ENCODE measurements at regions not wholly inside any gene's neighbourhood (a gene's known extent, or its start where the extent isn't known, plus 50 kb on each side); places are given as distances from the start of the nearest gene placed in this dataset.
A peak's percentile ranks its signal among the peaks of the same experiment; 100 is the strongest.
"Not testable (repeated sequence)": the region's sequence is repeated elsewhere in the genome, so short reads cannot be mapped to it uniquely, and the experiment has no call there.

GRCh38 chr1:224023122-224023521, 90.8 kb upstream of the FBXO28 start:
- DNase-seq: not testable (repeated sequence)

GRCh38 chr1:224022249-224022970, 91.5 kb upstream of the FBXO28 start:
- DNase-seq: not testable (repeated sequence)

- DNase-seq: not testable (repeated sequence)
These were observed 94.0 kb upstream of the FBXO28 start for GRCh38 chr1:224019866-224020265.

- DNase-seq: not testable (repeated sequence)
These were observed 98.1 kb upstream of the FBXO28 start for GRCh38 chr1:224015782-224016181.

- no peak for DNase-seq
These were observed 99.6 kb upstream of the FBXO28 start for GRCh38 chr1:224014330-224014649.

- not testable (repeated sequence) for DNase-seq
These were observed 100.1 kb upstream of the FBXO28 start for GRCh38 chr1:224013626-224014329.

- not testable (repeated sequence) for DNase-seq
These were observed 101.0 kb upstream of the FBXO28 start for GRCh38 chr1:224012807-224013434.

- DNase-seq: not testable (repeated sequence)
These were observed 101.7 kb upstream of the FBXO28 start for GRCh38 chr1:224012162-224012561.

- not testable (repeated sequence) for DNase-seq
These were observed 102.2 kb upstream of the FBXO28 start for GRCh38 chr1:224011751-224012150.

- DNase-seq: not testable (repeated sequence)
These were observed 102.8 kb upstream of the FBXO28 start for GRCh38 chr1:224011153-224011552.

- DNase-seq: not testable (repeated sequence)
These were observed 107.9 kb upstream of the FBXO28 start for GRCh38 chr1:224005973-224006372.

- peak; percentile 68 for DNase-seq
These were observed 109.2 kb upstream of the FBXO28 start for GRCh38 chr1:224004552-224005315.

- DNase-seq: not testable (repeated sequence)
These were observed 110.0 kb upstream of the FBXO28 start for GRCh38 chr1:224003896-224004295.

GRCh38 chr1:224001757-224002156, 112.2 kb upstream of the FBXO28 start:
- not testable (repeated sequence) for DNase-seq

GRCh38 chr1:223999761-224000160, 114.2 kb upstream of the FBXO28 start:
- DNase-seq: not testable (repeated sequence)

- DNase-seq: not testable (repeated sequence)
These were observed 115.0 kb upstream of the FBXO28 start for GRCh38 chr1:223998676-223999455.

- DNase-seq: not testable (repeated sequence)
These were observed 117.5 kb upstream of the FBXO28 start for GRCh38 chr1:223996376-223996775.

GRCh38 chr1:223992456-223993246, 121.3 kb upstream of the FBXO28 start:
- DNase-seq: peak; percentile 99

- DNase-seq: not testable (repeated sequence)
These were observed 122.5 kb upstream of the FBXO28 start for GRCh38 chr1:223991297-223991857.

GRCh38 chr1:223961985-223962384, 116.2 kb upstream of the TP53BP2 start:
- not testable (repeated sequence) for DNase-seq

- not testable (repeated sequence) for DNase-seq
These were observed 107.1 kb upstream of the TP53BP2 start for GRCh38 chr1:223952801-223953200.
